ENCODE measurements at regions not wholly inside any gene's neighbourhood (a gene's known extent, or its start where the extent isn't known, plus 50 kb on each side); places are given as distances from the start of the nearest gene placed in this dataset.

GRCh38 chr13:76720416-76720815 is 165.8 kb downstream of the KCTD12 start:
- TF ChIP-seq POLR2AphosphoS5 (IDR thresholded peaks at IDR 0.05; ENCODE audit: low read depth, low read length) (no peak), SIN3A (IDR thresholded peaks at IDR 0.05; ENCODE audit: borderline replicate concordance, insufficient read depth, low read depth, low read length) (no peak), TCF7L2 (IDR thresholded peaks at IDR 0.05; ENCODE audit: low read depth, low read length) (no peak)
- TF ChIP-seq, protein P1, sequence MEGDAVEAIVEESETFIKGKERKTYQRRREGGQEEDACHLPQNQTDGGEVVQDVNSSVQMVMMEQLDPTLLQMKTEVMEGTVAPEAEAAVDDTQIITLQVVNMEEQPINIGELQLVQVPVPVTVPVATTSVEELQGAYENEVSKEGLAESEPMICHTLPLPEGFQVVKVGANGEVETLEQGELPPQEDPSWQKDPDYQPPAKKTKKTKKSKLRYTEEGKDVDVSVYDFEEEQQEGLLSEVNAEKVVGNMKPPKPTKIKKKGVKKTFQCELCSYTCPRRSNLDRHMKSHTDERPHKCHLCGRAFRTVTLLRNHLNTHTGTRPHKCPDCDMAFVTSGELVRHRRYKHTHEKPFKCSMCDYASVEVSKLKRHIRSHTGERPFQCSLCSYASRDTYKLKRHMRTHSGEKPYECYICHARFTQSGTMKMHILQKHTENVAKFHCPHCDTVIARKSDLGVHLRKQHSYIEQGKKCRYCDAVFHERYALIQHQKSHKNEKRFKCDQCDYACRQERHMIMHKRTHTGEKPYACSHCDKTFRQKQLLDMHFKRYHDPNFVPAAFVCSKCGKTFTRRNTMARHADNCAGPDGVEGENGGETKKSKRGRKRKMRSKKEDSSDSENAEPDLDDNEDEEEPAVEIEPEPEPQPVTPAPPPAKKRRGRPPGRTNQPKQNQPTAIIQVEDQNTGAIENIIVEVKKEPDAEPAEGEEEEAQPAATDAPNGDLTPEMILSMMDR (IDR thresholded peaks at IDR 0.05), result no peak
- TF ChIP-seq, protein P2, sequence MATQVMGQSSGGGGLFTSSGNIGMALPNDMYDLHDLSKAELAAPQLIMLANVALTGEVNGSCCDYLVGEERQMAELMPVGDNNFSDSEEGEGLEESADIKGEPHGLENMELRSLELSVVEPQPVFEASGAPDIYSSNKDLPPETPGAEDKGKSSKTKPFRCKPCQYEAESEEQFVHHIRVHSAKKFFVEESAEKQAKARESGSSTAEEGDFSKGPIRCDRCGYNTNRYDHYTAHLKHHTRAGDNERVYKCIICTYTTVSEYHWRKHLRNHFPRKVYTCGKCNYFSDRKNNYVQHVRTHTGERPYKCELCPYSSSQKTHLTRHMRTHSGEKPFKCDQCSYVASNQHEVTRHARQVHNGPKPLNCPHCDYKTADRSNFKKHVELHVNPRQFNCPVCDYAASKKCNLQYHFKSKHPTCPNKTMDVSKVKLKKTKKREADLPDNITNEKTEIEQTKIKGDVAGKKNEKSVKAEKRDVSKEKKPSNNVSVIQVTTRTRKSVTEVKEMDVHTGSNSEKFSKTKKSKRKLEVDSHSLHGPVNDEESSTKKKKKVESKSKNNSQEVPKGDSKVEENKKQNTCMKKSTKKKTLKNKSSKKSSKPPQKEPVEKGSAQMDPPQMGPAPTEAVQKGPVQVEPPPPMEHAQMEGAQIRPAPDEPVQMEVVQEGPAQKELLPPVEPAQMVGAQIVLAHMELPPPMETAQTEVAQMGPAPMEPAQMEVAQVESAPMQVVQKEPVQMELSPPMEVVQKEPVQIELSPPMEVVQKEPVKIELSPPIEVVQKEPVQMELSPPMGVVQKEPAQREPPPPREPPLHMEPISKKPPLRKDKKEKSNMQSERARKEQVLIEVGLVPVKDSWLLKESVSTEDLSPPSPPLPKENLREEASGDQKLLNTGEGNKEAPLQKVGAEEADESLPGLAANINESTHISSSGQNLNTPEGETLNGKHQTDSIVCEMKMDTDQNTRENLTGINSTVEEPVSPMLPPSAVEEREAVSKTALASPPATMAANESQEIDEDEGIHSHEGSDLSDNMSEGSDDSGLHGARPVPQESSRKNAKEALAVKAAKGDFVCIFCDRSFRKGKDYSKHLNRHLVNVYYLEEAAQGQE (IDR thresholded peaks at IDR 0.05; ENCODE audit: insufficient read depth in 1 of 2, low read depth in 2 of 2, low read length in 1 of 2), result no peak

All from Panc1 (cell line).